ENCODE measurements at regions not wholly inside any gene's neighbourhood (a gene's known extent, or its start where the extent isn't known, plus 50 kb on each side); places are given as distances from the start of the nearest gene placed in this dataset.

DNA sequence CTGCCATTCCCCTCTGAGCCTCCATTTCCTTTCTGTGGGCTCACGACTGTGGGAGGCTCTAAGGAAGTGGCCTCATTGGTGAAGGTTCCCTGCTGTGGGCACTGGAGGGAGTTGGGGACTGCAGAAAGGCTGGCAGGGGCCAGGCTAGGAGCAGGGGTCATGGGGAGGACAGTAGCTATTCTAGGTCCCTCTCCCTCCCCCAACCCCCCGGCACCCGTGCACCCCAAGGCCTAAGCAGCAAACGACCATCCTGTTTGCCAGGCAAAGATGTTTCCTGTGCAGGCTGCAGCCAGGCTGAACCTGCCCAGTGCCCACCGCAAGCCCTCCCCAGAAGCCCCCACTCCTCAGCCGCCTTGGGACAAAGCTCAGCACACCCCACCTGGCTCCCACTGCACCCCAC lies 189.4 kb downstream of the MN1 start:
- no peak for TF ChIP-seq EZH2 (IDR thresholded peaks at IDR 0.05; ENCODE audit: borderline replicate concordance, insufficient read depth, low read depth, low read length, poor library complexity, severe bottlenecking)
- TF ChIP-seq, protein P1, sequence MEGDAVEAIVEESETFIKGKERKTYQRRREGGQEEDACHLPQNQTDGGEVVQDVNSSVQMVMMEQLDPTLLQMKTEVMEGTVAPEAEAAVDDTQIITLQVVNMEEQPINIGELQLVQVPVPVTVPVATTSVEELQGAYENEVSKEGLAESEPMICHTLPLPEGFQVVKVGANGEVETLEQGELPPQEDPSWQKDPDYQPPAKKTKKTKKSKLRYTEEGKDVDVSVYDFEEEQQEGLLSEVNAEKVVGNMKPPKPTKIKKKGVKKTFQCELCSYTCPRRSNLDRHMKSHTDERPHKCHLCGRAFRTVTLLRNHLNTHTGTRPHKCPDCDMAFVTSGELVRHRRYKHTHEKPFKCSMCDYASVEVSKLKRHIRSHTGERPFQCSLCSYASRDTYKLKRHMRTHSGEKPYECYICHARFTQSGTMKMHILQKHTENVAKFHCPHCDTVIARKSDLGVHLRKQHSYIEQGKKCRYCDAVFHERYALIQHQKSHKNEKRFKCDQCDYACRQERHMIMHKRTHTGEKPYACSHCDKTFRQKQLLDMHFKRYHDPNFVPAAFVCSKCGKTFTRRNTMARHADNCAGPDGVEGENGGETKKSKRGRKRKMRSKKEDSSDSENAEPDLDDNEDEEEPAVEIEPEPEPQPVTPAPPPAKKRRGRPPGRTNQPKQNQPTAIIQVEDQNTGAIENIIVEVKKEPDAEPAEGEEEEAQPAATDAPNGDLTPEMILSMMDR (IDR thresholded peaks at IDR 0.05), result no peak
